HG03342 (cell line): ENCODE measurements at regions not wholly inside any gene's neighbourhood (a gene's known extent, or its start where the extent isn't known, plus 50 kb on each side); places are given as distances from the start of the nearest gene placed in this dataset.
"Not testable (repeated sequence)": the region's sequence is repeated elsewhere in the genome, so short reads cannot be mapped to it uniquely, and the experiment has no call there.

Source experiments
- ATAC-seq: cut with Tn5 transposase; IDR thresholded peaks from one replicate; pipeline ENCODE4 v1.9.1; 2021; ENCODE audit warnings: mild to moderate bottlenecking, moderate library complexity; ENCODE audit not compliant: unreplicated experiment

DNA sequence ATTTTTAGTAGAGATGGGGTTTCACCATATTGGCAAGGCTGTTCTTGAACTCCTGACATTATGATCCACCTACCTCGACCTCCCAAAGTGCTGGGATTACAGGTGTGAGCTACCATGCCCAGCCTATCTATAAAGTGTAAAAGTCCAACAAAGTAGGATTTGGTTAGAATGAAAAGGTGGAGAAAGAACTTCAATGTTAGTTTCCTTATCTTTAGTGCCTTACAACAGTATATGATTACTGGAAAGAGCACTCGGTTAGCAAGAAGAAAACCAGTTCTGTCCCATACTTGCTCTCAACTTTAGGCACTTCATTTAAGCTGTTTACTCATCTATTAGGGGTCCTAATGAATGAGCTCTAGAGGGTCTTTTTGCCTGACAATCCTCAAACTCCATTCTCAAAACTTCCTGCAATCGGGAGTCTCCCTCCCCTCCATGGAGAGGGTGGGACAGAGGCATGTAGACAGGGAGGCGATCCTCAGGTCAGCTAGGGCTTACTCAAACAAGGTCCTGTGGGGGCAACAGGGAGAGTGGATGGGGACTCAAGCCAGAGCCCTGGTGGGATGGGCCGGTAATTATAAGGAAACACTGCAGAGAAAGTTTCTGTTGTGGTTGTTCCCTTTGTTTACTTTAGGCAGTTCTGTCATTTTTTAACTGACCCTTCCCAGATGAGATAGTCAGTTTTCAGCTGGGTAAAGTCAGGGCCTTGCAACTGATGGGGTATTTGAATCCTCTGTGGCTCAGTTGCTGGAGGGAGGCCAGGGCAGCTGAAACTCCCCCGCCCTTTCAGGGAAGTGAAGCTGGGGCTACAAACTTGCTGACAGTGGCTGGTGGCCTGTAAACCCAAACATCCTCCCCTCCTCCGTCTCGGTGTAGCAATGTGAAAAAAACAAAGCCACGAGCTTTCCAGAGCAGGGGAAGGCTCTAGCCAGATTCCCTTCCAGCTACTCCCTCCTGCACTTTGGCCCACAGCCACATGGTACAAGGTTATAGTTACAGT, 64.4 kb upstream of the NOTCH2NLA start:
- ATAC-seq: peak; percentile 49

DNA sequence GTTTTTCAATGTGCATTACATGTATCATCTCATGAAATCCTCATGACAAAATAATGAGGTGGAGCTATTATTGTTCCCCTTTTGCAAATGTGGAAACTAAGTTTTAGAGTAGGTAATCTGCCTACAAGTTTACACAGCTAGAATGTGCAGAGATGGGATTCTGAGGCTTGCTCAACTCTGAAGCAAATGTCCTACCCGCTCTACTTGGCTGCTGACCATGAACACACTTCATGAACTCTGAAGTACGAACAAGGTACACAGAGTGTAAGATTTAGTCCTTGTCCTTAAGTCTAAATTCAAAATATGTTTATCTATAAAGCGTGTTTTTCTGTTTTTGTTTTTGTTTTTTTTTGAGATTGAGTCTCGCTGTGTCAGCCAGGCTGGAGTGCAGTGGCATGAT, 63.6 kb upstream of the NOTCH2NLA start:
- ATAC-seq: not testable (repeated sequence)

DNA sequence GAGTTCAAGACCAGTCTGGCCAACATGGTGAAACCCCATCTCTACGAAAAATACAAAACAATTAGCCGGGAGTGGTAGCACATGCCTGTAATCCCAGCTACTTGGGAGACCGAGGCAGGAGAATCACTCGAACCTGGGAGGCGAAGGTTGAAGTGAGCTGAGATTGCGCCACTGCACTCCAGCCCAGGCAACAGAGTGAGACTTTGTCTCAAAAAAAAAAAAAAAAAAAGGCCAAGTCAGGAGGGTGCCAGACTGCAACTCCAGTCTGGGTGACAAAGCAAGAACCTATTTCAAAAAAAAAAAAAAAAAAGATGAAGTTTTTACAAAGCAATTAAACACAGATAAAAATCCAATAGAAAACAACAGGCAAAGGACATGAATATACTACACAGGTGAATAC, 59.1 kb upstream of the NOTCH2NLA start:
- ATAC-seq: not testable (repeated sequence)

DNA sequence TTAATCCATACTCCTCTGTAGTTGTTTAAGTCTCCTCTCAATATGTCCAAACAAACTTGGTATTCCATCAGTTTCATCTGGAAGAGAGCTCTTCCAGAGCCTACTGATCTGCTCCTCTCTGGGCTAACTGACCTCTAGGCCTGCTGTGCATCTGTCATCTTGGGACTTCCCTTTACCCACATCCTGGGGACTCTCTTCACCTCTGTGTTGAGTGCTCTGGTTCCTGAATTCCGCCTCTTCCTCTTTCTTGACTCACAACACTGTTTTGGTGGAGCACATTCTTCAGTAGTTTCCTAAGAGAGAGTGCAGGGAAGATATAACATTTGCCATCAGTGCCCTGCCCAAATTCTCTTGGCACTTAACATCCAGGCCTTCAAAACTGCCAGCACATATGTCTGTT, 55.9 kb upstream of the NOTCH2NLA start:
- not testable (repeated sequence) for ATAC-seq

DNA sequence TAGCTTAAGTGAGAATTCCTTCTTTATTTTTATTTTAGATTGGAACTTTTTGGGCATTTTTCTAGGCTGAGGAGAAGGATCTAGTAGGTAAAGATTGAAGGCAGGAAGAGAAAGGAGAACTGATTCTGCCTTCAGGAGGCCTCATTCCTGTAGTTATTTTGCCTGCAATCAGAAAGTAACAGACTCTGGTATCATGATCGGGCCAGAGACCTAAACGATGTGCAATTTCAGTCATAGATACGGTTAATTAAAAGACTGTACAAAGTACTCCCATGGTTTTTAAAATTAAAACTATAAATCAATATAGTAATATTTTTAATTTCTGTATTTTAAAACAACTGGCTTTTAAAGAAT, 54.7 kb upstream of the NOTCH2NLA start:
- peak; percentile 28 for ATAC-seq

DNA sequence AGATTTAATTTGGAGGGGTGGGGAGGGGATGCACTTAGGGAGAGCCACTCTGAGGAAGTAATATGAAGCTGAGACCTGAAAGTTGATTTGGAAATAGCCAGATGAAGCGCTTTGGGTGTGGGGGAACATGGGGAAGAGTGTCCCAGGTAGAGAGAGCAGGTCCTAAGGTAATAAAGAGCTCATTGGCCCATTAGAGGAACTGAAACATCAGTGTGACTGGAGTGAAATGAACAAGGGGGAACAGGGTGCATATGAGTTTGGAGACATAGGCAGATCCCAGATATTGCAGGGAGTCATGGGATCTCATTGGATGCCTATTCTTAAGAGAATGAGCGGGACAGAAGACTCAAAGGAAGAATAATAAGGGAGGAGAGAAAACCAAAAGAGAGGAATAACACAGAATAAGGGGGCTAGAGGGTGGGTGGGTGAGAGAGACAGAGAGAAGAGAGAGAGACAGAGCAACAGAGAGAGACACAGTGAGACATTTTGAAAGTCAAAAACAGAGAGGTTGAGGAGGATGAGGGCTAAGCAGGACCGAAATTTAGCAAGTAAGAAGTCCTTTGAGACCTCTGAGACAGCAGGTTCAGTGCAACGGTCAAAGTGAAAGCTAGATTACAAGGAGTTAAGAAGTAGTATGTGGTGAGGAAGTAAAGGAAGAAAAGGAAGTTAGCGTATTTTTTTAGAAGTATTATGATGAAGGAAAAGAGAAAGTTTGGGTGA, 54.1 kb upstream of the NOTCH2NLA start:
- peak; percentile 72 for ATAC-seq

DNA sequence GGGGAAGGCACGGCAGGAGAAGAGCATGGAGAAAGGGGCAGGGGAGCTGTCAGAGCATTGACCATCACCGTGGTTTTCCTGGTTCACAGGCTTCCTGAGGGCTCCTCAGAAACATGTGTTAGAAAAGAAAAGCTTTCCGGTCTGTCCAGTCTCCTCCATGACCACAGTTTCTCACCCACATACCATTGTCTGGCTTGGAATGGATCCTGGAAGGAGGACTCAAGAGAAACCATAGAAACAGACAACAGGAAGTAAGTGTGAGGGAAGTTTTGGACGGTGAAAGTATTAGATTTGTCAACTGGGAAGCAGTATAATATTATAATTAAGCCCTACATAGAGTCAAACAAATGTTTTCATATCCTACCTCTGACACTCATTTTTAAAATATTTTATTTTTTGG, 52.7 kb upstream of the NOTCH2NLA start:
- ATAC-seq: not testable (repeated sequence)

DNA sequence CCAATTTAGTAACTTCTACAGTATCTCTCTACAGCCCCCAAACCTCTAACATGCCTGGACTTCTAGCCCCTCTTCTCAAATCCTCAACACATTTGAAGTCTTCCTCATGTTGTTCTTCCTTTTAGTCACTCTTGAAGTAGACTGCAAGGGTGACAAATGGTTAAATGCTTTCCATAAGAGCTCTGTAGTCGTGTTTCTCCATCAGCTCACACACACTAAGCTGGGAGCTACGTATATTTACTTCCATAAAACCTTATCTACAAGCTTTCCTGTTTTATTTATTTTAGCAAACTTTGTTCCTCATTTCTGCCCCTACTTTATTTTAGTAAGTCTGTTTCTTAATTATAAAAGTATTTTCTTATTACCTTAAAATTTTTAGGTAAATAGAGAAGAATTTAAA, 49.9 kb upstream of the NOTCH2NLA start:
- ATAC-seq: not testable (repeated sequence)
